T-helper 1 cell (primary cell): ENCODE measurements at regions not wholly inside any gene's neighbourhood (a gene's known extent, or its start where the extent isn't known, plus 50 kb on each side); places are given as distances from the start of the nearest gene placed in this dataset.

ENCODE experiments used
- DNase-seq, 5 donors: peaks; one replicate each; pipeline ENCODE4 v3.0.0-alpha.2; 2012 to 2020

DNA sequence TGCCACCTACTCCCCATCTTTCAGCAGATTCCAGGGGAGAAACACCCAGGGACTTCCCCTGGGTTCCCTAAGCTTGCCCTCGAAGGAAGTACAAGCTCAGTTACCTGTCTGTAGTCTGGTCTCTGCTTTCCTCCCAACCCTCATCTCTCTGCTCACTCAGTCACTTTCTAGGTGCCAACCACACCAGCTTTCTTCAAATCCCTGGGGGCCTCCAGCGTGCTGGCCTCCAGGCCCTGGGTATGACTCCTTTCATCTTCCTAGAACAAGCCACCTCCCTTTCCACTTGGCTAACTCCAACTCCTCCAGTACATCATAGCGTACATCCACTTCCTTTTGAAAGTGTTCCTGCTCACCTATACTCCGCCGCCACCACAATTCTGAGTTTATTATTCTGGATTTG lies 222.6 kb downstream of the SNX18 start:
- no peak for DNase-seq

DNA sequence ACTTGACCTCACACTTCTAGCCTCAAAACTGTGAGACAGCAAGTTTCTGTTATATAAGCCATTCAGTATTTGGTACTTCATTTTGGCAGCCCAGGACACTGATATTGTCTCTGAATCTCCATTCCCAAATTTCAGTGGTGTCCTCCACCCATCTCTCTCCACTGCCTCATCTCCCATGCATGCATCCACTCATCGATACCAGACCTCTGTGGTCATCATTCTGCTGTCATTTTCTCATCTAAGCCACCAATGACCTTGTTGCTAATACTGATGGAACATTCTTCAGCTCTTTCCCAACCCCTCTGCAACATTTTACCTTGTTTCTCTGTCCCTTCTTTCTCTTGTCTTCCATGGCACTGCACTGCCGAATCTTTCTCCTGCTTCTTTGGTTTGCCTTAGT lies 221.8 kb downstream of the SNX18 start:
- no peak for DNase-seq

DNA sequence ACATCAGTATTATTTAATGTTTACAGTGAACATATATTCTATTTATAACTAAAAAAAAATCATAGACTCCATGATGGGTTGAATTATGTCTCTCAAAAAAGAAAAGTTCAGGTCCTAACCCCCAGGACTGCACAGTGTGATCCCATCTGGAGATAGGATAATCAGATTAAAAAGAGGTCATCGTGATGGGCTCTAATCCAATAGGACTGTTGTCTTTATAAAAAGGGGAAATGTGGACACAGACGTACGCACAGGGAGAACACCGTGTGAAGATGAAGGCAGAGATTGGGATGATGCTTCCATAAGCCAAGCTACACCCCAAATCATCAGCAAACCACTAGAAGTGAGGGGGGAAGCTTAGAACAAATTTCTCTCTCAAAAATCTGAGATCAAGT lies 221.4 kb downstream of the SNX18 start:
- no peak for DNase-seq

DNA sequence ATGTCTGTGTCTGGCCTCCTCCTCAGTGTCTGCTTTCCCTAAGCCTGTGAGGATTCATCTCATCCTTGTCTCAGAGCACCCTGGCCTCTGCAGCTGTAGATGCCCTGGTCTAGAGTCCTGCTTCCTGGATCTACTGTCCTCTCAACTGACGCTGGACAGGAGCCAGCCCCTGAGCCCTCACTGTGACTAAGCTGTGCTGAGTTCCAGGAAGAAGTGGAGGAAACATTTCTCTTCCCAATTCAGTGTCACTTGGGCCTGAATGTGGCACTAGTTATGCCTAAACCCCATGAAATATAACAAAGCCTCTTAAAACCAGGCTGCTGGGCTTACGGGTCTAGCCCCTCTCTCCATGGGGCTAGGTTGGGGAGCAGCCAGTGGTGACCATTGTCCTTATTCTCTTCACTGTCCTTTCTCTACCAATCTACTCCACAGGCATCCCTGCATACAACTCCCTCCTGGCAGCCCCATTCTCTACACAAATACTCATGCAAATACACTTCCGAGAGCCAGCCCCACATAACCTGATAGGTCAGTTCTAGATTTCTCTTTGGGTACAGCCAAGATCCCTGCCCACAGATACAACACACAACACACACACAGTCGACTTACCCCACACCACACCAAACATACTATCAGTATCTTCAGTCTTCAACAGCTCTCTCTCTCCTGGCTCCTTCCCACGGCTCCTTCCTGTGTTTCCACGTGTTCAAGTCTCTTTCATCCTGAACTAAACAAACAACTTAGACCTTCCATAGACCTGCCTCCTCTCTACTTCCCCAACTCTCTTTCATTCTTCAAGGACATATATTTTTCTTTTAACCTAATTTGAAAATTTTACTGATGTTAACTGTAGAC lies 220.8 kb downstream of the SNX18 start:
- DNase-seq = no peak

DNA sequence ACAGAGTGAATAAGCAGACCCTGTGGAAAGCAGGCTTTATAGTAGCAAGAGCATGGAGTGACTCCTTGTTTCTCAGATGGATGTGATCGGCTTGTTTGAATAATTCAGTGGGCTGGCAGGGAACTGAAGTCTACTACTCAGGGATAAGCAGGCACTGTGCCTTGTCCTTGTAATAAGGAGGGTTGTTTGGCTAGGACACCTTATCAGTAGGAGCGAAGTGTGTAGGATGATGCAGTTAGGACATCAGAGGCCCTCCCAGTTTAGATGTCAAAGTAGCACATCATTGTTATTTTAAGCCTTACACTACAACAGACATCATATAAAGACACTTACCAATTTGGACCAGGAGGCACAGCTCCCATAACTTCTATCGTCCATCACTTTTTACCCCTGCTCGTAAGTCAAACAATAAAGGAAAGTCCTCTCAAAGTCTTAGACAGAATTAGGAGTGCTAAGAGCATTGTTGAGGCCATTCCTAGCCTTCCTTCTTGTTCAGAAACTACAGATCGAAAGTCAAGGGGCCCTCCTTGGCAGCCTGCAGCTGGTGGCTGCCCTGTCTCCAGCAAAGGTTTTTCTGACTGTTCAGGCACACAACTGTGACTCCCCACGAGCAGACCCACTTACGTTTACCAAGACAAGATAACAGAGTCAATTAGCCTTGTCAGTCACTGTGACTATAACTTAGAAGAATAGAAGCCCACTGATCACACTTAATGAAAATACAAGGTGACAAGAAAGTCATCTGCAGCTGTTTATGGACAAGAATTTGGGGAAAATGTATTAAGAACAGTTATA lies 218.6 kb downstream of the SNX18 start:
- no peak for DNase-seq

- no peak for DNase-seq
These were observed 215.5 kb downstream of the SNX18 start for GRCh38 chr5:54733101-54733500.

DNA sequence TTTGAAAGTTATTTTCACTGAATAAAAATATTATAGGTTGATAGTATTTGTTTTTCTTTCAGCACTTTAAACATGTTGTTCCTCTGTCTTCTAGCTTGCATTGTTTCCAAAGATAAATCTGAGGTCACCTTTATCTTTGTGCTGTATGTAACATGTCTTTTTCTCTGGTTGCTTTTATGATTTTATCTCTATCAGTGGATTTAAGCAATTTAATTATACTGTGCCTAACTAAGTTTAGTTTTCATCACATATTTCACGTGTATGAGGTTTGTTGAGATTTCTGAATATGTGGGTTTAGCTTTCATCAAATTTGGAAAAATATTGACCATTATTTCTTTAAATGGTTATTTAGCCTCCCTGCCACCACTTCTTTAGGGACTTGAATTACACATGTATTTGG lies 214.5 kb downstream of the SNX18 start:
- DNase-seq = no peak

DNA sequence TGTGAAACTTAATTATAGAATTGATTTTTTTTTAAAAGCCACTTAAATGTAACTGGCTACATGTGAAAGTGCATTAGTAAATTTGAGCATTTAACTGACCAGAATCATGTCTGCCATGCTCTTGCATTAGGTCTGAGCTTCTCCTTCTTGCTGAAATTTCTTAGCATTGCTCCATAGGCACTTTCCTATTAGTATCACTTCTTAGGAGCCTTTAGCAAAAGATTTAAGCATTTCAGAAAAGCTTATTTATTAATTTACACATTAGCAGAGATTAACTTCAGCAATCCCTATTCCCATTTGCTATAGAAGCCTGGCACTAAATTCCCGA lies 211.0 kb downstream of the SNX18 start:
- no peak for DNase-seq

DNA sequence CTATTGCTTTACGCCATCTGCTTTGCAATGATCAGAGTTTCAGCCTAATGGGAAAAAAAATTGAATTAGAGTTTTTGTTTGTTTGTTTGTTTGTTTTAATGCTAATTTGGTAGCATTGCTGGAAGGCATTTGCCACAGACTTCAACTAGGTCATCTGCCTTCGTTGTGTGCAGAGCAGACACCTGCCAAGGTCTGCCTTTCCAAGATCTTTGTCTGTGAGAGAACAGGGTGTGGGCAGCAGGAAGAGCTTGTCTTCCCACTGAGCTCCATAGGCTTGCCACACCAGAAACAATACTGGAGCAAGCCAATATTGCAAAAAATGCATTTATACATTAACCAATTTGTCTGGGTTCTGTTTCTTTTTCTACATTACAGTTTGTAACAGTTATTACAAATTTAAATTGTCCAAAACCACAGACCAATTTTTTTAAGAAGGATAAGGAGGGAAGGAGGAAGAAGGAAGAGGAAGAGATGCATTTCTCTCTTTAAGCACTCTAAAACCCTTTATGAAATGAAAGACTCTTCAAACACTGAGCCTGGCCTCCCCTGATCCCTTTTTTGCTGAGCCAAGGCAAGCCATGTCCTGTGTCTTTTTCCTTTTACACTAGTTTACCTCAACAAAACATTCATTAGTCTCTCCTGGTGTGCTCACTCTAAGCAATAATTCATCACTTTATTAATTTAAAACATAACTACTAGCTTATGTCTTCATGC lies 210.5 kb downstream of the SNX18 start:
- no peak for DNase-seq

DNA sequence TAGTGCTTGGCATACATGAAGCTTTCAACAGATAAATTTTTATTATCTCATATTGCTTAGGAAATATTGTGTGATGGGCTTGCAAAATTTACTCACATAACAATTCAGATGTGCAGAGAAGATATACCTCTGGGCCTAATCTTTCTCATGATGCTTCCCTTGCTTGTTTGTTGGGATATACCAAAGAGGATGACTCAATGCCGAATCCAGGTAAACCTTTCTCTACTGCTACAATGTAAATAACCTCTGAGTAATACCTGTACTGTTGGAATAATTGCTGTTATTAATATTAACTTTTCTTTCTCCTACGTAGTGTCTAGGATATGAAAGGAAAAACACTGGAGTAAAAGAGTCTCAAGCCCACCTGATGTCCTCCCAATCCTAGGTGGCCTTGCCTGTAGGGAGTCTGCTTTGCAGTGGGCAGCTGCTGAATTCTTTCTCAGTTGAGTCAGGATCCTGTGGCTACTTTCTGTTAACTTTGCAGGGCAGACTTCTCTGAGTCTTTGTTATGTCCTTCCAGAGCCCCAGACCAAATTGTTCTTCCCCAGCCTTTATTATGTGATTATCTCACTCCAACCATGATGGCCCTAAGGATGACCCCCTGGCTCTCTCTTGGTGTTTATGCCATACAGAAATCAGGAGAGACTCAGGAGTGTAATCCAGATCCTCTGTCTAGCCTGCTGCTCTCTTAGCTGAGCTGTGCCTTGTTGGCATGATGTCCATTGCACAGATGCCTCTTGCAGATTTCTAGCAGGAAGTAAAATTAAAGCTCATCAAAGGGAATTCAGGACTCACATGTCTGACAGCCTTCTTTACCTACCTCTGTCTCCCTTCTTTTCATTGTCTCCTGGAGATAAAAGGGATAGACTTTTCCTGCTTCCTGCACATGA lies 208.1 kb downstream of the SNX18 start:
- DNase-seq = no peak

DNA sequence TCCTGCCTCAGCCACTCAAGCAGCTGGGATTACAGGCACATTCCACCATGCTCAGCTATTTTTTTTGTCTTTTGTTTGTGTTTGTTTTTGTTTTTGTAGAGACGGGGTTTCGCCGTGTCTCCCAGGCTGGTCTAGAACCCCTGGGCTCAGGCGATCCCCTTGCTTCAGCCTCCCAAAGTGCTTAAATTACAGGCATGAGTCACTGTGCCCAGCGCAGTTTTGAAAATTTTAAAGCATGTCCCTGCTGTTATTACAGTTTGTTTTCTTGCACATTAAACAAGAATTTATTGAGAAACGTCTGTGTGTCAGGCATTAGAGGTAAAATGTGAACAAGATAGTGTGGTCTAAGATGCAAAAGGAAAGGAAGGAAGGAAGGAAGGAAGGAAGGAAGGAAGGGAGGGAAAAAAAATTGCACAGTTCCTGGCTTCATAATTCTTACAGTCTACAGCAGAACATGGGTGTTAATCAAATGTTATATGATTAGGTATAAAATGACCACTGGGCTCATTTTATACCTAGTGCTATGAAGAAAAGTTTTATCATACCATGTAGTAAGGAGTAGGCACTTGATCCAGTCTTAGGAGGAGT lies 205.4 kb downstream of the SNX18 start:
- DNase-seq = no peak

GRCh38 chr5:54721951-54722654 lies 204.5 kb downstream of the SNX18 start:
- no peak for DNase-seq

DNA sequence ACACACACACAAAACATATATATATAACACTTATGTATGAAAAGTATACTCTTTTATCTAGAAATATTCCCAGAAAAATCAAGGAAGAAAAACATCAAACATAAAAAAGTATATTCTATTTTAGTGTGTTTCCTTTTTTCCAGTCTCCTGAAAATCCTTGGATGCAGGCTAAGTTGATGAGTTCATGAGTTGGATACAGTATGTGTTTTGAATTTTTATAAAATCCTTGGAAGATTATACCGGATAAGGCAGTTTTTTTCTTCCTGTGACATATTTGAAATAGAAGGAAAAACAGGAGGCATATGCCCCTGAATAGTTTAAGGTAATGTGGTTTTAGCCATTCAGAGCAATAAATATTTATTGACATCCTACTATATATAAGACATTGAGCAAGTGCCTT lies 203.6 kb downstream of the SNX18 start:
- no peak for DNase-seq

DNA sequence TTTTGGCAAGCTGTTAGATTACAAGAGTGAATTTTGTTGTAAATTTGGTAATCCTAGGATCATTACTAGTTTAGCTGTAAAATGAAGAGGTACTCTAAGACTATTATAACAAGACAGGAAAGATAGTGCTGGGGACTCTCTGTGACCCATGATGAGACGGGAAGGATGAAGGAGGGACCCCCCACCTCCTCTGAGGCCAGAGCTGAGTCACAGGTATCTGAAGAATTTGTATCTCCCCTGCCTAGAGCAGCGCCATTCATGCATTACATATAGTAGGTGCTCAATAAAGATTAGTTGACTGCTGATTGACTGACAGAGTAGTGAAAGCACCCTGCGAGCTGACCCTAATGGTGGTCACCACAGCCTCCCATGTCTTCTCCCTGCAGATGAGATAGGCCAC lies 202.8 kb downstream of the SNX18 start:
- no peak for DNase-seq

GRCh38 chr5:54719384-54720283 lies 202.1 kb downstream of the SNX18 start:
- peak in 1 of 5 donors; percentile 49 for DNase-seq

DNA sequence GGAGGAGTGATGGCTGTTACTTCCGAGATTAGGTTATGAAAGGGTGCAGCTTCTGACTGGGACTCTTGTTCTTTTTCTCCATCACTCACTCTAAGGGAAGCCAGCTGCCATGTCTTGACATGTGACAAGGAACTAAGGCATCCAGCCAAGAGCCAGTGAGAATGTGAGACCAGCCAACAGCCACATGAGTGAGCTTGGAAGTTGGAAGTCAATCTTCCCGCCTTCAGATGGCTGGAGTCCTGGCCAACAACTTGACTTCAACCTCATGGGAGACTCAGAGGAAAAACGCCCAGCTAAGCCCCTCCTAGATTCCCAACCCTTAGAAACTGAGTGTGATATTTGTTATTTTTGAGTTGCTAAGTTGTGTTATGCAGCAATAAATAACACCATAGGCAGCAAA lies 201.1 kb downstream of the SNX18 start:
- no peak for DNase-seq

- peak in 1 of 5 donors; percentile 90 for DNase-seq
These were observed 200.3 kb downstream of the SNX18 start for GRCh38 chr5:54717870-54718269.

DNA sequence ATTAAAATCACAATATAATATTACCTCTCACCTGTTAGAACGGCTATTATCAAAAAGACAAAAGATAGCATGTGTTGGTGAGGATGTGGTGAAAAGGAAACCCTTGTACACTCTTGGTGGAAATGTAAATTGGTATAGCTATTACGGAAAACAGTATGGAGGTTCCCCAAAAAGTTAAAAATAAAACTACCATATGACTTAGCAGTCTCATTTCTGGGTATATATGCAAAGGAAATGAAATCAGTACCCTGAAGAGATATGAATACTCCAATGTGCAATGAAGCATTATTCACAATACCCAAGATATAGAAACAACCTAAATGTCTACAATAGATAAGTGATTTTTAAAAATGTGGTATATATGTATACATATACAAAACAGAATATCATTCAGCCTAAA lies 199.9 kb downstream of the SNX18 start:
- peak in 1 of 5 donors; percentile 86 for DNase-seq

DNA sequence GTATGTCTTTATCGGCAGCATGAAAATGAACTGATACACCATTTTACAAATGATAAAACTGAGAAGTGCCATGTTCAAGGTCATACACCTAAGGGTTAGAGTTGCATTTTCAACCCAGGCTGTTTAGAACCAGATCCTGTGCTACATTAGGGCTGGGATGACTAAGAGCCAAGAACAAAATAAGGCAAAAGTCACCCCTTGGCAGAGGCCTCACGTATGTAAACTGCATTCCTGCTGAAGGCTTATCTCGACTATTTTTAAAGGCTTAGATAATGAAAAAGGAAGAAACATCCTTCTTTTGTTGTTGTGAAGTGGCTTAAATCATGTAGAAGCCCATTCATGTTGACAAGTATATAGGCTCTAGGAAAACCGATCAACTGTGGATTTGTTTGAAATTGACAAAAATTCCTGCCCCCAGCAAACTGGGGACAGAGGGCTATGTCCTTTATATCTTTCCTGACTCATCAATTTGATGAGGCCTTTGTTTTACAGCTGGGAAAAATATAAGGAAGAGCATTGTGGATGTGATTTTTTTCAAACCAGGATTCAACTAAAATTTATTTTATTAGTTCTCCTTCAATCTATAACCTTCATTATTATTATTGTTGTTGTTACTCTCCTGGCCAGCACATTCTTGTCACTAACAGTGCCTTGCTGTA lies 196.5 kb downstream of the SNX18 start:
- no peak for DNase-seq

DNA sequence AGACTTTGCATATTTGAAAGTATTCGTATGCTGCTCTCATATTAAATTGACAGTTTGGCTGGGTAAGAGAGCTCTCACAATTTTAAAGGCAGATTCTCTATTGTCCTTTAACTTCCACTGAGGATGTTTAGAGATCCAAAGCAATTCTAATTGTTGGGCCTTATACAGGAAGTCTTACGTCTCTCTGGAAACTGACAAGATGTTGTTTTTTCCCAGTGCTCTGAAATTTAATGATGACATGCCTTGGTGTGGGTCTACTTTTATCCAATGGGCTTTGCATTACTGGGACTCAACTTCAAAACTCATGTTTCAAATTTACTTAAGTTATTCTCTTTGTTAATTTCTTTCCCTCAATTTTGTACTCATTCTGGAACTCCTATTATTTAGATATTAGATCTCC lies 191.5 kb downstream of the SNX18 start:
- DNase-seq = no peak
